ENCODE measurements at regions not wholly inside any gene's neighbourhood (a gene's known extent, or its start where the extent isn't known, plus 50 kb on each side); places are given as distances from the start of the nearest gene placed in this dataset.

- Histone ChIP-seq H3K9me3 (no peaks in the 10 kb centered on the region), H3K4me1 (no peaks in the 10 kb centered on the region), H3K4me3 (no peak overlapping the region), H3K27ac (no peak overlapping the region), H3K36me3 (no peaks in the 10 kb centered on the region), H3K27me3 (peaks cover 0 to 15% of the 10 kb centered on the region in 2 donors)
- intact Hi-C loops (cut with DNase I; ENCODE audit: low total_unique reads), result no loop called here
- TF ChIP-seq CTCF (IDR thresholded peaks at IDR 0.05), result no peak
- no peak for DNase-seq
These were observed 140.1 kb downstream of the NXPE2 start for GRCh38 chr11:114818382-114818781.

GRCh38 chr11:114819028-114819427 lies 140.7 kb downstream of the NXPE2 start:
- no peaks in the 10 kb centered on the region for H3K4me1 ChIP-seq
- no peaks in the 10 kb centered on the region for H3K9me3 ChIP-seq
- peaks cover 0 to 15% of the 10 kb centered on the region in 2 donors for H3K27me3 ChIP-seq
- H3K36me3 ChIP-seq, result no peaks in the 10 kb centered on the region
- H3K27ac ChIP-seq, result no peak overlapping the region
- TF ChIP-seq CTCF (IDR thresholded peaks at IDR 0.05), result no peak
- DNase-seq, result no peak
- intact Hi-C loops (cut with DNase I; ENCODE audit: low total_unique reads), result no loop called here
- H3K4me3 ChIP-seq, result no peak overlapping the region

- TF ChIP-seq CTCF (IDR thresholded peaks at IDR 0.05), result no peak
- Histone ChIP-seq H3K4me3 (no peak overlapping the region), H3K4me1 (no peaks in the 10 kb centered on the region), H3K27ac (no peak overlapping the region), H3K36me3 (no peaks in the 10 kb centered on the region), H3K27me3 (peaks cover 0 to 15% of the 10 kb centered on the region in 2 donors), H3K9me3 (no peaks in the 10 kb centered on the region)
- intact Hi-C loops (cut with DNase I; ENCODE audit: low total_unique reads), result no loop called here
- no peak for DNase-seq
These were observed 142.3 kb downstream of the NXPE2 start for GRCh38 chr11:114820621-114821020.

- TF ChIP-seq CTCF (IDR thresholded peaks at IDR 0.05), result no peak
- no peak overlapping the region for H3K4me3 ChIP-seq
- no peak for DNase-seq
- no peaks in the 10 kb centered on the region for H3K36me3 ChIP-seq
- no peaks in the 10 kb centered on the region for H3K4me1 ChIP-seq
- H3K9me3 ChIP-seq, result no peaks in the 10 kb centered on the region
- no peak overlapping the region for H3K27ac ChIP-seq
- intact Hi-C loops (cut with DNase I; ENCODE audit: low total_unique reads), result no loop called here
- H3K27me3 ChIP-seq, result peaks cover 0 to 10% of the 10 kb centered on the region in 2 donors
These were observed 143.5 kb downstream of the NXPE2 start for GRCh38 chr11:114821621-114822412.

GRCh38 chr11:114826910-114827442 lies 148.6 kb downstream of the NXPE2 start:
- DNase-seq, result no peak
- H3K36me3 ChIP-seq, result no peaks in the 10 kb centered on the region
- H3K27ac ChIP-seq, result no peak overlapping the region
- intact Hi-C loops (cut with DNase I; ENCODE audit: low total_unique reads), result no loop called here
- H3K4me3 ChIP-seq, result no peak overlapping the region
- H3K27me3 ChIP-seq, result no peaks in the 10 kb centered on the region
- no peaks in the 10 kb centered on the region for H3K4me1 ChIP-seq
- no peak for TF ChIP-seq CTCF (IDR thresholded peaks at IDR 0.05)
- no peaks in the 10 kb centered on the region for H3K9me3 ChIP-seq

Data from tibial artery (tissue), 4 donors.